Hepatocyte (in vitro differentiated cells): ENCODE measurements at regions not wholly inside any gene's neighbourhood (a gene's known extent, or its start where the extent isn't known, plus 50 kb on each side); places are given as distances from the start of the nearest gene placed in this dataset.

ENCODE experiments used
- DNase-seq: peaks from one replicate; pipeline ENCODE4 v3.0.0-alpha.2; 2016; ENCODE audit warnings: low spot score
- H2AFZ ChIP-seq: fragments of 200-600 bp; sonication (generic); 2 replicates; pipeline ENCODE4 v1.6.0; 2016; ENCODE audit warnings: antibody characterized with exemption, mild to moderate bottlenecking
- H3K27ac ChIP-seq: fragments of 200-600 bp; sonication (generic); 2 replicates; pipeline ENCODE4 v1.5.1; 2016; ENCODE audit warnings: mild to moderate bottlenecking
- H3K27me3 ChIP-seq: fragments of 200-600 bp; sonication (generic); 2 replicates; pipeline ENCODE4 v1.6.1; 2016
- H3K36me3 ChIP-seq: fragments of 200-600 bp; sonication (generic); replicated peaks from 2 replicates; pipeline ENCODE4 v1.5.1; 2016; ENCODE audit warnings: low read depth; ENCODE audit not compliant: insufficient read depth
- H3K4me1 ChIP-seq: fragments of 200-600 bp; sonication (generic); 2 replicates; pipeline ENCODE4 v1.5.1; 2016; ENCODE audit warnings: mild to moderate bottlenecking, moderate library complexity; ENCODE audit not compliant: insufficient read depth
- H3K4me2 ChIP-seq: fragments of 200-600 bp; sonication (generic); 2 replicates; pipeline ENCODE4 v1.6.0; 2016
- H3K4me3 ChIP-seq: fragments of 200-600 bp; sonication (generic); 2 replicates; pipeline ENCODE4 v1.5.1; 2016; ENCODE audit warnings: mild to moderate bottlenecking
- H3K79me2 ChIP-seq: fragments of 200-600 bp; sonication (generic); 2 replicates; pipeline ENCODE4 v1.6.0; 2017; ENCODE audit warnings: mild to moderate bottlenecking
- H3K9me2 ChIP-seq: fragments of 200-600 bp; sonication (generic); replicated peaks from 2 replicates; pipeline ENCODE4 v1.6.0; 2017; ENCODE audit warnings: mild to moderate bottlenecking; ENCODE audit not compliant: insufficient read depth
- H3K9me3 ChIP-seq: fragments of 200-600 bp; sonication (generic); 2 replicates; pipeline ENCODE4 v1.5.1; 2016; ENCODE audit warnings: low read depth, mild to moderate bottlenecking
- H4K20me1 ChIP-seq: fragments of 200-600 bp; sonication (generic); 2 replicates; pipeline ENCODE4 v1.6.0; 2016; ENCODE audit warnings: mild to moderate bottlenecking; ENCODE audit not compliant: insufficient read depth, poor library complexity, severe bottlenecking
- CTCF ChIP-seq: fragments of 200-600 bp; sonication (generic); IDR thresholded peaks from 2 replicates; pipeline ENCODE4 v1.5.1; 2016; ENCODE audit warnings: antibody characterized with exemption, mild to moderate bottlenecking; ENCODE audit not compliant: poor library complexity
- EZH2 ChIP-seq: fragments of 200-600 bp; sonication (generic); IDR thresholded peaks from 2 replicates; pipeline ENCODE4 v1.6.1; 2016; ENCODE audit warnings: antibody characterized with exemption, mild to moderate bottlenecking, borderline replicate concordance
- EZH2phosphoT487 ChIP-seq: fragments of 200-600 bp; sonication (generic); IDR thresholded peaks from one replicate; pipeline ENCODE4 v1.6.1; 2018; ENCODE audit warnings: antibody characterized with exemption, mild to moderate bottlenecking, low read depth, moderate library complexity; ENCODE audit not compliant: unreplicated experiment, severe bottlenecking
- WGBS: methylation state at CpG from one replicate; pipeline ENCODE4 v1.1.6; 2016; ENCODE audit warnings: low lambda C conversion rate; ENCODE audit errors: missing lambda C conversion rate; 5-methylcytosine and 5-hydroxymethylcytosine counted together

GRCh38 chr17:12316021-12316420, 295.3 kb downstream of the MAP2K4 start:
- 88% methylated on average over 1 of the region's 1 CpG for WGBS
- no peak overlapping the region for H3K4me3 ChIP-seq
- no peaks in the 10 kb centered on the region for H3K27me3 ChIP-seq
- no peak for TF ChIP-seq CTCF
- no peak for TF ChIP-seq EZH2phosphoT487
- no peak for TF ChIP-seq EZH2
- H2AFZ ChIP-seq: no peak overlapping the region
- no peaks in the 10 kb centered on the region for H3K4me1 ChIP-seq
- no peaks in the 10 kb centered on the region for H3K79me2 ChIP-seq
- H3K27ac ChIP-seq: no peak overlapping the region
- no peaks in the 10 kb centered on the region for H4K20me1 ChIP-seq
- H3K36me3 ChIP-seq: no peaks in the 10 kb centered on the region
- no peak for DNase-seq
- no peaks in the 10 kb centered on the region for H3K9me3 ChIP-seq
- no peak overlapping the region for H3K4me2 ChIP-seq
- no peaks in the 10 kb centered on the region for H3K9me2 ChIP-seq

GRCh38 chr17:12318571-12319266, 298.0 kb downstream of the MAP2K4 start:
- H4K20me1 ChIP-seq: no peaks in the 10 kb centered on the region
- H3K4me3 ChIP-seq: no peak overlapping the region
- no peak overlapping the region for H3K27ac ChIP-seq
- no peak for DNase-seq
- H3K27me3 ChIP-seq: no peaks in the 10 kb centered on the region
- no peaks in the 10 kb centered on the region for H3K79me2 ChIP-seq
- no peaks in the 10 kb centered on the region for H3K36me3 ChIP-seq
- no peaks in the 10 kb centered on the region for H3K4me1 ChIP-seq
- no peak overlapping the region for H3K4me2 ChIP-seq
- WGBS: 81% methylated on average over 9 of the region's 9 CpGs
- no peak overlapping the region for H2AFZ ChIP-seq
- TF ChIP-seq CTCF (no peak), EZH2 (no peak), EZH2phosphoT487 (no peak)
- no peaks in the 10 kb centered on the region for H3K9me2 ChIP-seq
- H3K9me3 ChIP-seq: no peaks in the 10 kb centered on the region

- WGBS: 79% methylated on average over 4 of the region's 4 CpGs
- H3K36me3 ChIP-seq: no peaks in the 10 kb centered on the region
- no peak overlapping the region for H3K4me2 ChIP-seq
- H3K79me2 ChIP-seq: no peaks in the 10 kb centered on the region
- DNase-seq: no peak
- H3K27ac ChIP-seq: no peak overlapping the region
- no peaks in the 10 kb centered on the region for H3K9me2 ChIP-seq
- H3K27me3 ChIP-seq: no peaks in the 10 kb centered on the region
- H3K9me3 ChIP-seq: no peaks in the 10 kb centered on the region
- H4K20me1 ChIP-seq: no peaks in the 10 kb centered on the region
- no peaks in the 10 kb centered on the region for H3K4me1 ChIP-seq
- no peak overlapping the region for H3K4me3 ChIP-seq
- no peak overlapping the region for H2AFZ ChIP-seq
- no peak for TF ChIP-seq CTCF
Observed at GRCh38 chr17:12320286-12320685, 299.6 kb downstream of the MAP2K4 start.

DNA sequence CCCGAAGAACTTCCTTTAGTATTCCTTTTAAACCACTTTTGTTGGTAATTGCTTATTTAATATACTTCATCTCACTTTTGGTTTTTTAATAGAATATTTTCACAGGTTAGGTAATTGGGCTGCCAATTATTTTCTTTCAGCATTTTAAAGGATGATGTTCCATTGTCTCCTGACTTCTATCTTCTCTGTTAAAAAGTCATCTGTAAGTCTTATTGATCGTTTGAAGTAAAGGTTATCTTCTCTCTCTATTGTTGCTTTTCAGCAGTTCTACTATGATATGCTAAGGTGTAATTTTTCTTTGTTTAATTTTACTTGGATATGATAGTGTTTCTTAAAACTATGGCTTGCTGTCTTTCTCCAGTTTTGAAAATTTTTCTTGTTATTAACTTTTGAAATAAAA, 307.5 kb downstream of the MAP2K4 start:
- no peaks in the 10 kb centered on the region for H3K4me1 ChIP-seq
- H3K4me3 ChIP-seq: no peak overlapping the region
- no peak for TF ChIP-seq EZH2phosphoT487
- no peak for TF ChIP-seq EZH2
- TF ChIP-seq CTCF: no peak
- H4K20me1 ChIP-seq: no peaks in the 10 kb centered on the region
- 80% methylated on average over 2 of the region's 2 CpGs for WGBS
- no peaks in the 10 kb centered on the region for H3K9me2 ChIP-seq
- H3K4me2 ChIP-seq: no peak overlapping the region
- no peaks in the 10 kb centered on the region for H3K27me3 ChIP-seq
- H3K36me3 ChIP-seq: no peaks in the 10 kb centered on the region
- H3K79me2 ChIP-seq: no peaks in the 10 kb centered on the region
- H3K9me3 ChIP-seq: peaks cover 9% of the 10 kb centered on the region
- H3K27ac ChIP-seq: no peak overlapping the region
- DNase-seq: no peak
- no peak overlapping the region for H2AFZ ChIP-seq
